ENCODE measurements at regions not wholly inside any gene's neighbourhood (a gene's known extent, or its start where the extent isn't known, plus 50 kb on each side); places are given as distances from the start of the nearest gene placed in this dataset.

DNA sequence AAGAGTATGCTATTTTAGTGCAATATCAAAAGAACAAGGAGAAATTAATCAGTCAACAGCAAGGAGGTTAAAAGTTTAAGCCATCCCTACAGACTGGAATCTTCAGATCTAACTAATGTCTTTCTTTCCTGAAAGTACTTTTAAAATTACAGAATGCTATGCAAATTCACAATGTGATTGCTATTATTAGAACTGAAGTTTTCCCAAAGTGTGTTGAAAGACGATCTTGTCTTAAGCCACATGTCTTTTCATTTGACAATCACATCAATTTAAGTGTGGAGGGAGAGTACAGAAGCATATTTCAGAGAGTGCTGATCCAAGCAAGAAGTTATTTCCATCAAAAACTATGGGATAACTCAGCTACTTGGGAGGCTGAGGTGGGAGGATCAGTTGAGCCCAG, 64.7 kb upstream of the TNIP3 start:
- H3K9me3 ChIP-seq, result no peaks in the 10 kb centered on the region
- no peak overlapping the region for H3K27ac ChIP-seq
- no peaks in the 10 kb centered on the region for H3K4me1 ChIP-seq
- DNase-seq (ENCODE audit: low spot score in 2 of 2), result no peak
- H3K27me3 ChIP-seq, result no peaks in the 10 kb centered on the region
- no peaks in the 10 kb centered on the region for H3K36me3 ChIP-seq
- WGBS, 2 donors, result 11 to 18% methylated on average over 1 of the region's 1 CpG
- TF ChIP-seq, protein P1, sequence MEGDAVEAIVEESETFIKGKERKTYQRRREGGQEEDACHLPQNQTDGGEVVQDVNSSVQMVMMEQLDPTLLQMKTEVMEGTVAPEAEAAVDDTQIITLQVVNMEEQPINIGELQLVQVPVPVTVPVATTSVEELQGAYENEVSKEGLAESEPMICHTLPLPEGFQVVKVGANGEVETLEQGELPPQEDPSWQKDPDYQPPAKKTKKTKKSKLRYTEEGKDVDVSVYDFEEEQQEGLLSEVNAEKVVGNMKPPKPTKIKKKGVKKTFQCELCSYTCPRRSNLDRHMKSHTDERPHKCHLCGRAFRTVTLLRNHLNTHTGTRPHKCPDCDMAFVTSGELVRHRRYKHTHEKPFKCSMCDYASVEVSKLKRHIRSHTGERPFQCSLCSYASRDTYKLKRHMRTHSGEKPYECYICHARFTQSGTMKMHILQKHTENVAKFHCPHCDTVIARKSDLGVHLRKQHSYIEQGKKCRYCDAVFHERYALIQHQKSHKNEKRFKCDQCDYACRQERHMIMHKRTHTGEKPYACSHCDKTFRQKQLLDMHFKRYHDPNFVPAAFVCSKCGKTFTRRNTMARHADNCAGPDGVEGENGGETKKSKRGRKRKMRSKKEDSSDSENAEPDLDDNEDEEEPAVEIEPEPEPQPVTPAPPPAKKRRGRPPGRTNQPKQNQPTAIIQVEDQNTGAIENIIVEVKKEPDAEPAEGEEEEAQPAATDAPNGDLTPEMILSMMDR (IDR thresholded peaks at IDR 0.05), result no peak
- TF ChIP-seq POLR2A (IDR thresholded peaks at IDR 0.05), result no peak
- TF ChIP-seq EP300 (IDR thresholded peaks at IDR 0.05), result no peak
- no peak overlapping the region for H3K4me3 ChIP-seq

GRCh38 chr4:121227341-121227792, 63.2 kb upstream of the TNIP3 start:
- no peaks in the 10 kb centered on the region for H3K27me3 ChIP-seq
- no peak overlapping the region for H3K4me3 ChIP-seq
- H3K9me3 ChIP-seq, result no peaks in the 10 kb centered on the region
- no peaks in the 10 kb centered on the region for H3K4me1 ChIP-seq
- H3K36me3 ChIP-seq, result no peaks in the 10 kb centered on the region
- TF ChIP-seq, protein P1 (IDR thresholded peaks at IDR 0.05), result no peak
- TF ChIP-seq POLR2A (IDR thresholded peaks at IDR 0.05), result no peak
- no peak for TF ChIP-seq EP300 (IDR thresholded peaks at IDR 0.05)
- H3K27ac ChIP-seq, result no peak overlapping the region
- DNase-seq (ENCODE audit: low spot score in 2 of 2), result no peak
- 93 to 96% methylated on average over 3 of the region's 3 CpGs for WGBS, 2 donors

DNA sequence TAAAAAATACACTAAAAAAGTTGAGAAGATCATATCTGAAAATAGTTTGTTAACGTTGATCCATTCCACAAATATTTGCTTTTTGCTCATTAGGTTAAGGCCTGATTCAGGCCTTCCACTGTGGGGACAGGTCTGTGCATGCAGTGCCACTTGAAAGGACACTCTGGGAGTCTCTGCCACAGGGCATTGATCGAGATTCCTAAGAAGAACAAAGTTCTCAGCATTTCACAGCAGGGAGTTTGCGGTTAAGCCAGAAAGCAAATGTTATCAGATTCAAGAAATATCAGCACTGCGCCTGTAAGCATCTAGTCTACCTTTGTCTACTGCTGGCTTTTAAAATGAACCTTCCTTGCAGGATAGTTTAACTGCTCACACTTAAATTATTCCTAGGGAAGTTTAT, 62.2 kb upstream of the TNIP3 start:
- TF ChIP-seq, protein P1 (IDR thresholded peaks at IDR 0.05), result no peak
- TF ChIP-seq EP300 (IDR thresholded peaks at IDR 0.05) (no peak), POLR2A (IDR thresholded peaks at IDR 0.05) (no peak)
- H3K27me3 ChIP-seq, result no peaks in the 10 kb centered on the region

DNA sequence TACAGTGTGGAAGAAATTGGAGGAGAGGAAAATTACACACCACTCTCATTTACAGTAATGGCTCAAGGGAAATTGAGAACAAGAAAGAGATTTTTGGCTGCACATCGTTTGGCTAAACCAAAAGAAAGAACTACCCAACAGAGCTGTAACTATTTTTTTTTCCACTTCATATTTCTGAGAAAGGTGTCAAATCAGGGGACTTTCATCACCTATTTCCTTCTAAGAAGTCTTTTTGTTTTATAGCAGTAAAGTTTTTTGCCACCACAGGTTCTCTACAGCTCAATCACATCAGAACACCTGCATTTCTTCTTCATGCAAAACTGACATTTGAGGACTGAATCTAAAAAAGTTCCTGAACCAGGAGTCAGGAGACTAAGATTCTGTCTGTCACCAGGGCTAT, 57.5 kb upstream of the TNIP3 start:
- WGBS, 2 donors, result 56 to 61% methylated on average over 1 of the region's 1 CpG
- no peak for DNase-seq (ENCODE audit: low spot score in 2 of 2)
- no peaks in the 10 kb centered on the region for H3K9me3 ChIP-seq
- no peak overlapping the region for H3K4me3 ChIP-seq
- no peaks in the 10 kb centered on the region for H3K36me3 ChIP-seq
- TF ChIP-seq, protein P1 (IDR thresholded peaks at IDR 0.05), result no peak
- no peak for TF ChIP-seq POLR2A (IDR thresholded peaks at IDR 0.05)
- TF ChIP-seq EP300 (IDR thresholded peaks at IDR 0.05), result no peak
- no peaks in the 10 kb centered on the region for H3K27me3 ChIP-seq
- no peak overlapping the region for H3K27ac ChIP-seq
- no peaks in the 10 kb centered on the region for H3K4me1 ChIP-seq

More for the DNA sequence above, 62.2 kb upstream of the TNIP3 start:
- Histone ChIP-seq H3K4me1 (no peaks in the 10 kb centered on the region), H3K9me3 (no peaks in the 10 kb centered on the region), H3K36me3 (no peaks in the 10 kb centered on the region), H3K27ac (no peak overlapping the region), H3K4me3 (no peak overlapping the region)
- DNase-seq (ENCODE audit: low spot score in 2 of 2), result no peak
- 70 to 82% methylated on average over 4 of the region's 4 CpGs for WGBS, 2 donors

DNA sequence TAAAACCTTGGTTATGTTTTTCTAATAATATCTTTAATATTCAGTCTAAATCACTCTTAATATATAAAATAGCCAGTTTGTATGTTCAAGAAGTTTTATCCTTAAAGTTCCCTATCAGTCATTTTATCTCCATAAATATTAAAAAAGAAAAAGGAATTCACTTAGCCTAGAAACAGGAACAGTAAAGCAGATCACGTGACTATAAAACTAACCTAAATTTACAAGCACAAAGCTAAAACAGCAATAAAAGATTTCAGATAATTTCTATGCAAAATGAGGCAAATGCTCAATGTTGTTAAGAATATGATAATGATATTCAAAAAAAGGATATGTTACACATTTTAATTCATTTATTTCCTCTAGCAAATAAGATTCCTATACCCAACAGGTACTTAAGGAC, 57.1 kb upstream of the TNIP3 start:
- WGBS, 2 donors, result 74 to 76% methylated on average over 1 of the region's 1 CpG
- Histone ChIP-seq H3K4me3 (no peak overlapping the region), H3K36me3 (no peaks in the 10 kb centered on the region), H3K4me1 (no peaks in the 10 kb centered on the region), H3K27ac (no peak overlapping the region), H3K9me3 (no peaks in the 10 kb centered on the region), H3K27me3 (no peaks in the 10 kb centered on the region)
- TF ChIP-seq EP300 (IDR thresholded peaks at IDR 0.05) (no peak), POLR2A (IDR thresholded peaks at IDR 0.05) (no peak)
- TF ChIP-seq, protein P1 (IDR thresholded peaks at IDR 0.05), result no peak
- no peak for DNase-seq (ENCODE audit: low spot score in 2 of 2)

Data from tibial nerve (tissue), 4 donors.